ENCODE measurements at regions not wholly inside any gene's neighbourhood (a gene's known extent, or its start where the extent isn't known, plus 50 kb on each side); places are given as distances from the start of the nearest gene placed in this dataset.

GRCh38 chr5:91534332-91534731 lies 151.2 kb upstream of the ARRDC3 start:
- TF ChIP-seq CTCF (IDR thresholded peaks at IDR 0.05; ENCODE audit: insufficient read depth, low read depth, low read length) = no peak
- H3K4me3 ChIP-seq (ENCODE audit: low read depth, low read length) = no peak overlapping the region
- ChIA-PET POLR2A (no interaction called here), CTCF (no interaction called here)
- H3K36me3 ChIP-seq (ENCODE audit: control insufficient read depth, insufficient read depth, low read length) = no peaks in the 10 kb centered on the region
- no peak for DNase-seq (ENCODE audit: low read depth)
- H3K27me3 ChIP-seq (ENCODE audit: control insufficient read depth, insufficient read depth, low read length) = no peaks in the 10 kb centered on the region

GRCh38 chr5:91532779-91533178 lies 149.7 kb upstream of the ARRDC3 start:
- no peak for DNase-seq (ENCODE audit: low read depth)
- H3K36me3 ChIP-seq (ENCODE audit: control insufficient read depth, insufficient read depth, low read length) = no peaks in the 10 kb centered on the region
- POLR2A ChIA-PET = no interaction called here
- H3K27me3 ChIP-seq (ENCODE audit: control insufficient read depth, insufficient read depth, low read length) = no peaks in the 10 kb centered on the region
- CTCF ChIA-PET = no interaction called here
- no peak overlapping the region for H3K4me3 ChIP-seq (ENCODE audit: low read depth, low read length)
- TF ChIP-seq CTCF (IDR thresholded peaks at IDR 0.05; ENCODE audit: insufficient read depth, low read depth, low read length) = no peak

- Histone ChIP-seq H3K4me3 (ENCODE audit: low read depth, low read length) (no peak overlapping the region), H3K27me3 (ENCODE audit: control insufficient read depth, insufficient read depth, low read length) (no peaks in the 10 kb centered on the region), H3K36me3 (ENCODE audit: control insufficient read depth, insufficient read depth, low read length) (no peaks in the 10 kb centered on the region)
- TF ChIP-seq CTCF (IDR thresholded peaks at IDR 0.05; ENCODE audit: insufficient read depth, low read depth, low read length) = no peak
- DNase-seq (ENCODE audit: low read depth) = no peak
- POLR2A ChIA-PET = no interaction called here
- CTCF ChIA-PET = interaction anchor here (1.0 kb wide), 1 partner anchor 68 kb away, joined by 4 read pairs; no protein-coding TSS in a partner anchor
These were observed 149.2 kb upstream of the ARRDC3 start for GRCh38 chr5:91532281-91532680.

- ChIA-PET POLR2A (no interaction called here), CTCF (no interaction called here)
- Histone ChIP-seq H3K36me3 (ENCODE audit: control insufficient read depth, insufficient read depth, low read length) (no peaks in the 10 kb centered on the region), H3K4me3 (ENCODE audit: low read depth, low read length) (no peak overlapping the region), H3K27me3 (ENCODE audit: control insufficient read depth, insufficient read depth, low read length) (no peaks in the 10 kb centered on the region)
- no peak for TF ChIP-seq CTCF (IDR thresholded peaks at IDR 0.05; ENCODE audit: insufficient read depth, low read depth, low read length)
- DNase-seq (ENCODE audit: low read depth) = no peak
These were observed 145.7 kb upstream of the ARRDC3 start for GRCh38 chr5:91528831-91529230.

- ChIA-PET CTCF (no interaction called here), POLR2A (no interaction called here)
- no peak overlapping the region for H3K4me3 ChIP-seq (ENCODE audit: low read depth, low read length)
- DNase-seq (ENCODE audit: low read depth) = no peak
- no peak for TF ChIP-seq CTCF (IDR thresholded peaks at IDR 0.05; ENCODE audit: insufficient read depth, low read depth, low read length)
- H3K27me3 ChIP-seq (ENCODE audit: control insufficient read depth, insufficient read depth, low read length) = no peaks in the 10 kb centered on the region
- no peaks in the 10 kb centered on the region for H3K36me3 ChIP-seq (ENCODE audit: control insufficient read depth, insufficient read depth, low read length)
These were observed 138.7 kb upstream of the ARRDC3 start for GRCh38 chr5:91521785-91522184.
